ENCODE measurements at regions not wholly inside any gene's neighbourhood (a gene's known extent, or its start where the extent isn't known, plus 50 kb on each side); places are given as distances from the start of the nearest gene placed in this dataset.

DNA sequence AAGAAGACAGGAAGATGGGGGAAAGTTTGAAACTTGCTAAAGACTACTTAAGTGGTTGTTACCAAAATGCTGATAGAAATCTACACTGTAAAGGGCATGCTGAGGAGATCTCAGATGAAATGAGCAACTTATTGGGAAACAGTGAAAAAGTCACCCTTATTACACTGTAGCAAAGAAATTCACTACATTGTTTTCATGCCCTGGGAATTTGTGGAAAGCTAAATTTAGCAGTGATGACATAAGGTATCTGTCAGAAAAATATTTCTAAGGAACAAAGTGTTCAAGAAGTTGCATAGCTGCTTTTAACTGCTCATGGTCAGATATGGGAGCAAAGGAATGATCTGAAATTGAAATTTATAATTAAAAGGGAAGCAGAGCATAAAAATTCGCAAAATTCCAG, 702.4 kb upstream of the LRRC4C start:
- in situ Hi-C loops (cut with MboI; ENCODE audit: low sequenced_read_pairs), result no loop called here

DNA sequence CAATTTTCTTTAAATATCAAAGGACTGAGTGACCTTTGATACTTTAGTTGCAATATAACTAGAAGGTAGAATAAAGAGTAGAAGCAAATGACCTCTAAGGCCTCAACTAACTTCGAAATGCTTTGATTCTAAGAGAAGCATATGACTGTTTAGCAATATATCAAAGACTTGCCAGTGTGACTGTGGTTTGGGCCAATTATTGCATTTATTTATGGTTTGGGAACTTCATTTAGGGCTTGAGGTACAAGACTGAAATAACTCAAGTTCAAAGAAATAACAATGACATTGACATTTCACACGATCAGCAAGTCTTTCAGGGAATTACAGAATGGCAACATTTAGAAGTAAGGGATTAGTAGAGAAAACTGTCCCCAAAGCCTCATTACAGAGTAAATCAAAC, 709.7 kb upstream of the LRRC4C start:
- in situ Hi-C loops (cut with MboI; ENCODE audit: low sequenced_read_pairs), result no loop called here

DNA sequence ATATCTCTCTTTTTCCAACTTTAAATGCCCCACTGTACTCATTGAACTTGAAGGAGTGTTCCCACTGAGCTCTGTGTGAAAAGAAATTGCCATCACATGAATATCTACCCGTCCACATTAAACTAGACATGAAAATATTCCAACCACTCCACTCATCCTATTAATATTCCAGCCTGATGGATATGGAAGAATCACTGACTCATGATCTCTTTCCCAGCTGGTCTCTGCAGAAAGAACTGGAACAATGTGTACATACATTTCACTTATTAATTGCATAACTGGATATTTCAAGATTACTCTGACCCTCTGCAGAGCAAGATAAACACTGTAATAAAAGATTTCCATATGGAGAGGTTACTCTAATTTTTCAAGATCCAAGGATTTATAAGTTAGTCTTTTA, 711.1 kb upstream of the LRRC4C start:
- in situ Hi-C loops (cut with MboI; ENCODE audit: low sequenced_read_pairs), result no loop called here

DNA sequence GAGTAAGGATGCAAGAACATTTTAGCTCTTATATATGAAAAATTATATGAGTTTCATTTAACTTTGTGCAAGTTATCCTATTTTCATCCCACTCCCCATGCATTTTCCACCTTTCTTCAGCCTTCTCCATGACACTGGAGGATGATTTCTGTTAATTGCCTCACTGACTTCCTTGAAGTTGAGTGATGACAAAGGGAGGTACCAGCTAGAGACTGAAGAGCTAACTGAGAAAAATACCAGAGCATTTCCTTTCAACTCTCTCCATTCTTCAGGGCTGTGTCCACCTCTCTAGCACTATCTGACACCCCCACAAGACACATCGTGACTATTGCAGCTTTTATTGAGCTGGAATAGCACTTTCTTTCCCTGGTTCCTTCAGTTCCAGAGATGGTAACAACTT, 711.6 kb upstream of the LRRC4C start:
- in situ Hi-C loops (cut with MboI; ENCODE audit: low sequenced_read_pairs), result no loop called here

DNA sequence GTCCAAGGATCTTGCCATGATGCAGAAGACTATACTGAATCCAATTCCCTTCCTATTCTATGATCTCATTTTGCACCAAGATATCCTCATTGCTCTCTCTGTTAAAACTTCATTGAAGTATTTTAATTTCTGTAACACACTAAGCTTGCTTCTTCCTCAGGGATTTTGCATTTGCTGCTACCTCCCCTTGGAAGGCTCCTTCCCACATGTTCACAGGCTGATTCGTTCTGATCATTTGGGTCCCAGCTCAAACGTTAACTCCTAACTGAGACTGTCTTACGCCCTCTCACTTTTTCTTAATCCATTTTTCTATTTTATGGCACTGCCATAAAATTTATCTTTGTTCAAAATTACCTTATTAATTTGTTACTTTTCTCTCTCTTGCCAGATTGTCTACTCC, 713.0 kb upstream of the LRRC4C start:
- in situ Hi-C loops (cut with MboI; ENCODE audit: low sequenced_read_pairs), result no loop called here

GRCh38 chr11:42175203-42175602, 715.8 kb upstream of the LRRC4C start:
- in situ Hi-C loops (cut with MboI; ENCODE audit: low sequenced_read_pairs), result no loop called here

GRCh38 chr11:42179216-42179615, 719.8 kb upstream of the LRRC4C start:
- in situ Hi-C loops (cut with MboI; ENCODE audit: low sequenced_read_pairs), result no loop called here

DNA sequence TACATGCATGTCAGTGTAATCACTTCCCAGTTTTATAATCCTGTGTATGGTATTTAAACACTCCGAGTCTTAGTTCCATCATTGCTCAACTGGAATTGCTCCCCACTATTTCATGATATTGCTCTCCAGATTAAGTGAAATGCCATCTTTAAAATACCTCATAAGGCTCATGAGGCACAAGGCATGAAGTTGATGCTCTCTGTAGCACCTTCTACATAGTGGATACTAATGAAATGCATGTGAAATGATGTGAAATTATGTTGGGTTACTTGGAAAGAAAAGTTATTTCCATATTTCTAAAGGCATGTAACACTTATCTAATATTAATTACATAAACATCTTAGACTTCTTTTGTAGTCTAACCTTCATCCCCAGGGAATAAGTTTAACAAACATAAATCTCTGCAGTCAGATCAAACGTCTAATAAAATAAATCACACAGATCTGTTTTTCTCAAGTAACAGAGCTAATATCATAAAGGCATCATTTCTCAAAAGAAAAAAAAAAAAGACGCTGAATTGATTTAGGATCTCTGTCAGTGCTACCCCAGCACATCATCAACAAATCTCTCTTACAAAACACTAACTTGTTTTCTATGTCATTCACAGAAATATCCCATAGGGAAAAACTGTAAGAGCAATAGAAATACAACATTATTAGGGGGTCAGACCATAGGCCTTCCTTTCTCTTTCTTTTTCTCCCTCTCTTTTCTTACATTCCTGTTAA, 736.0 kb upstream of the LRRC4C start:
- in situ Hi-C loops (cut with MboI; ENCODE audit: low sequenced_read_pairs), result no loop called here

DNA sequence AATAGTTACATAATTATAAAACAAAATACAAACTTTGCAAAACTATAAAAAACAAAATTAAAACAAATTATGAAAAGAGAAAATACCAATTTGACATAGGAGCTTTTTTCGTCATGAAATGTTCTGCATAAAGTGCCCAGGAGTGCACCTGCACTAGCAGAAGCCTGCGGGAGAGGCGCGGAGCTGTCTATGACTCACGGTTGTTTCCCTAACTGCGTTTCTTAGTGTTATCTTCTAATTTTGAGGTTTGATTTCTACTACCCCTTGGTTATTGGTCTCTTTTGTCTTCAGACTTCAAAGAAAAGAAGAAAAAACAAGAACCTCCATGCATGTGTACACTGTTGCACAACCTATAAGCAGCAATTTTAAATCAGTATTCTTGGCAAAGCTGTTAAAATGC, 740.9 kb upstream of the LRRC4C start:
- in situ Hi-C loops (cut with MboI; ENCODE audit: low sequenced_read_pairs), result no loop called here

GRCh38 chr11:42201603-42202148, 742.2 kb upstream of the LRRC4C start:
- in situ Hi-C loops (cut with MboI; ENCODE audit: low sequenced_read_pairs), result no loop called here

- in situ Hi-C loops (cut with MboI; ENCODE audit: low sequenced_read_pairs), result no loop called here
Measured at GRCh38 chr11:42205518-42205917, 746.1 kb upstream of the LRRC4C start.

DNA sequence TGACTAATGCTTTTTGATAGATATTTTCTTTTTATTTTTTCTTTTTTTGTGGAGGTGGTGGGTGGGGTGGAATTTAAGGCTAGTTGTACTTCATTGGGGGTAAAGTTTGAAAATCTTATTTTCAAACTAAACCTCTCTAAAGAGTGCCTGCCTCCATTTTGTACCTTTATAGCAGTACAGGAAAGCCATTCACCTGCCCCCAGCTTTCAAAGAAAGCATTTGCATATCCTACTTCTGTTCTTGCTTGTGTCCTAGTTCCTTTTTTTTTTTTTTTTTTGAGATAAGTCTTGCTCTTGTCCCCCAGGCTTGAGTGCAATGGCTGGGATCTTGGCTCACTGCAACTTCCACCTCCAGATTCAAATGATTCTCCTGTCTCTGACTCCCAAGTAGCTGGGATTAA, 766.2 kb upstream of the LRRC4C start:
- in situ Hi-C loops (cut with MboI; ENCODE audit: low sequenced_read_pairs), result no loop called here

- in situ Hi-C loops (cut with MboI; ENCODE audit: low sequenced_read_pairs), result no loop called here
Measured at GRCh38 chr11:42232673-42233072, 773.2 kb upstream of the LRRC4C start.

DNA sequence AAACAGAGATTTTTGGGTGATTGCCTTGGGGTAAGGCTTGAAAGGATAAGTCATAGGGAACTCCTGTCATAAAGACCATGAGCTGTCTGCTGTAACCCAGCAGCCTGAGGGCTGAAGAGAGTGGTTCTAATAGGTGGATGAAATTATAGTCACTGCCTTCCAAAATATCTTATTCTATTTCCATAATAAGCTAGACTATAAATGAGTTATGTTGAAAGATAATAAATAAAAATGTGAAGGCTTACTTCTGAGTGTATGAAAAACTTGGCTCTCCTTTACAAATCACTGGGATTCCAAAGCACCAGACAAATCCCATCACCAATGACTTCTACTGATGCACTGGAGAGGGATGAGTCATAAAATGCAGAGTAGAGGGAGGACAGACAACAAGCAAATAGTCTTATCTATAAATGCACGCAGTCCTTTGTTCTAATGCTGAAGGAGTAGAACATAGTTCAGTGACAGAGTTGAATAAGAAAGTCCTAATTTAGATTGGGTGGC, 775.0 kb upstream of the LRRC4C start:
- in situ Hi-C loops (cut with MboI; ENCODE audit: low sequenced_read_pairs), result no loop called here

- in situ Hi-C loops (cut with MboI; ENCODE audit: low sequenced_read_pairs), result no loop called here
Measured at GRCh38 chr11:42237701-42238235, 778.3 kb upstream of the LRRC4C start.

DNA sequence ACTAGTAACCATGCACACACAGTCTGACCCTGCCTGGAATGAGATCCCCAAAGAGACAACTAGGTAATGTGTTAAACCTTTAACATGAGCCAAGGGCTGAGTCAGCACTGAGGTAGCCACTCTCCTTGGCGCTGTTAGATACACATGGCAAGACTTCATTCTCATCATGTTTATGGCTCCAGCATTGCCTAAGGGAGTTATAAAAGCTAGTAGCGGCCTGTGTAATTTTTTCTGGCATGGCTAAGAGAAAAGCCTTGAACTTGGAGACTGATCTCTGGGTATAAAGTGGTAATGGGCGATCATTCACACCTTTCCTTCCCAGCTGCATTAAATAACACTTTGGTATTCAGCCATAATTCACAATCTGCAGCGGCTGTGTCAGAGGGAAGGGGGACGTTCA, 779.7 kb upstream of the LRRC4C start:
- in situ Hi-C loops (cut with MboI; ENCODE audit: low sequenced_read_pairs), result no loop called here

- in situ Hi-C loops (cut with MboI; ENCODE audit: low sequenced_read_pairs), result no loop called here
Measured at GRCh38 chr11:42243385-42243784, 783.9 kb upstream of the LRRC4C start.

DNA sequence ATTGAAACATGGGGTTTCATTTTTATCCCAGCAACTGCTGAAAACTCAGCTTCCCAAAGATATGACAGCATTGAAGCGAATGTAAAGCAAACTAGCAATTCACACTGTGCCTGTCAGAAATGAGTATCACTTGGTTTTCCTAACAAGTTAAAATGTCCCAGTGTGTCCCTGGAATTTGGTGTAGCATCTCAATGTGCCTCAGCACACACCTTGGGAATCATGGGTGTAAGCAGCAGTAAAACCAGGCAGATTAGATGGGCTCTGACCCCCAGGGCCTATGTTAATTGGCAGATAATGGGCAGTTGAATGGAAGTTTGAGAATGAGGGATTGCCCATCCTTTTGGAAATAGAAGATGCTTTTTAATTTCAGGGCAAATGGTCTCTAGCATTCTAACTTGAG, 784.9 kb upstream of the LRRC4C start:
- in situ Hi-C loops (cut with MboI; ENCODE audit: low sequenced_read_pairs), result no loop called here

DNA sequence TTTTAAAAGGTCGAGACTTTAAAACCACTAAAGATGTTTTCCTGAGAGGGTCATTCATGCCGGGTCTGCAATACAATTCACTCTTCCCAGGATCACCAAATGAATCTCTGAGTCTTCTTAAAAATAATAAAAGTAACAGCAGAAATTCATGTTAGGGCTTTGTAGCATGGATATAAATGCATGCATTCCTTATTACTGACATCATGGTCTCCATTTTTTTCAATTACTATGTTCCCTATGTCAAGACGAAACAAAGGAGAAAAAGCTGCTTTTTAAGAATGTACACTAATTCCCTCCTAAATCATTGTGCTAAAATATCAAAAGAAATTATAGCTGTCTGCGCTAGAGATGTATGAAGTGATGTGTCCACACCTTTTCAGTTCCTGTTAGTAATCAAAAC, 789.9 kb upstream of the LRRC4C start:
- in situ Hi-C loops (cut with MboI; ENCODE audit: low sequenced_read_pairs), result no loop called here

DNA sequence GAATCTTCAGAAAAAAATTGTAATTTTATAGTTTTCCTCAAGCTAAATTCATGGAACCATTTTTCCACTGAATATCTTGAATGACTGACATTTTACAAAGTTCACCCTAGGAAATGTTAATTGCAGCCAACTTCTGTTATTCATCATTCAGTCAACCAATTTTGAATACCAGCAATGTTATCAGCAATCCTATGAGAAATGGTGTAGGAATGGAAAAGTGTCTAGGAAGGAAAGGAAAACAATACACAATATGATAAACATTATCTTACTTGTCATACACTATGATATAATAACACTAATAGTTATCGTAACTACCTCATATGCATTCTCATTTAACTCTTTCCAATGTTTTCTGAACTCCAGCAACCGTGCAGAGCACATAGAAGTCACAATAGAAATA, 790.5 kb upstream of the LRRC4C start:
- in situ Hi-C loops (cut with MboI; ENCODE audit: low sequenced_read_pairs), result no loop called here

DNA sequence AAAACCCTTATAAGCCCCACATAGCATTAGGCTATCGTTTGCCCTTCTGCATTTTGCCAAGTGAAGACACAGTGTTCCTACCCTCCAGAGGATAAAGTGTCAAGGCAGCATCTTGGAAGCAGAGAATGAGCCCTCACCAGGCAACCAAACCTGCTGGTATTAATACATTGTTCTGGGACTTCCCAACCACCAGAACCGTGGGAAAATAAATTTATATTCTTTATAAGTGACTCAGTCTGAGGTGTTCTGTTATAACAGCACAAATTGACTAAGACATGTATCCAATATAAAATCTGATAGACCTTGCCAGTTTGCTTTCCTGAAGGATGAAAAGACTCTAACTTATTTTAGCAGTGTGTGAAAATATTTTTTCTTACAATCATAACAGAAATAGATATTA, 792.5 kb upstream of the LRRC4C start:
- in situ Hi-C loops (cut with MboI; ENCODE audit: low sequenced_read_pairs), result no loop called here

- in situ Hi-C loops (cut with MboI; ENCODE audit: low sequenced_read_pairs), result no loop called here
Measured at GRCh38 chr11:42253156-42253555, 793.7 kb upstream of the LRRC4C start.

DNA sequence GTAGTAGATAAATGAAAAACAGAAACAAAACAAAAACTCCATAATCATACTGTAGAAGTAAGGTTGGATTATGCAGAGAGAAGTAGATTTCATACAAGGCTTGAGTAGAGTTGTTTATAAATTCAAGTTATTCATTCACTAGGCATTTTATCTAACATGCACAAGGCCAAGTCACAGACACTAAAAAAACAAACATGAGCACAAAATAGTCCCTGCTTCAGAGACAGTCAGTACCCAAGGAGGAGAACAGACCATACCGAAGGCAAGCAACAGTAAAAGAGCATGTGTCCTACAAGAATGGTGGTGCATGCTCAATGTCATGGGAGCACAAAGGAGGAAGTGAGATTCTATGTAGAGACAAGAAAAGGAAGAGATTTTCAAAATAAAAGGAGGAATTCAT, 796.5 kb upstream of the LRRC4C start:
- in situ Hi-C loops (cut with MboI; ENCODE audit: low sequenced_read_pairs), result no loop called here

All from HL-60/S4 treated with phorbol 12-myristate 13-acetate at 8.2 ng/mL for 4 days and 3 days (cell line).